ENCODE measurements at regions not wholly inside any gene's neighbourhood (a gene's known extent, or its start where the extent isn't known, plus 50 kb on each side); places are given as distances from the start of the nearest gene placed in this dataset.

- no peak for TF ChIP-seq SMC3 (IDR thresholded peaks at IDR 0.05; ENCODE audit: low read depth, low read length)
- TF ChIP-seq, protein P1, sequence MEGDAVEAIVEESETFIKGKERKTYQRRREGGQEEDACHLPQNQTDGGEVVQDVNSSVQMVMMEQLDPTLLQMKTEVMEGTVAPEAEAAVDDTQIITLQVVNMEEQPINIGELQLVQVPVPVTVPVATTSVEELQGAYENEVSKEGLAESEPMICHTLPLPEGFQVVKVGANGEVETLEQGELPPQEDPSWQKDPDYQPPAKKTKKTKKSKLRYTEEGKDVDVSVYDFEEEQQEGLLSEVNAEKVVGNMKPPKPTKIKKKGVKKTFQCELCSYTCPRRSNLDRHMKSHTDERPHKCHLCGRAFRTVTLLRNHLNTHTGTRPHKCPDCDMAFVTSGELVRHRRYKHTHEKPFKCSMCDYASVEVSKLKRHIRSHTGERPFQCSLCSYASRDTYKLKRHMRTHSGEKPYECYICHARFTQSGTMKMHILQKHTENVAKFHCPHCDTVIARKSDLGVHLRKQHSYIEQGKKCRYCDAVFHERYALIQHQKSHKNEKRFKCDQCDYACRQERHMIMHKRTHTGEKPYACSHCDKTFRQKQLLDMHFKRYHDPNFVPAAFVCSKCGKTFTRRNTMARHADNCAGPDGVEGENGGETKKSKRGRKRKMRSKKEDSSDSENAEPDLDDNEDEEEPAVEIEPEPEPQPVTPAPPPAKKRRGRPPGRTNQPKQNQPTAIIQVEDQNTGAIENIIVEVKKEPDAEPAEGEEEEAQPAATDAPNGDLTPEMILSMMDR (conservative IDR thresholded peaks at IDR 0.05; ENCODE audit: low read depth, low read length) = no peak
- TF ChIP-seq, protein P2, sequence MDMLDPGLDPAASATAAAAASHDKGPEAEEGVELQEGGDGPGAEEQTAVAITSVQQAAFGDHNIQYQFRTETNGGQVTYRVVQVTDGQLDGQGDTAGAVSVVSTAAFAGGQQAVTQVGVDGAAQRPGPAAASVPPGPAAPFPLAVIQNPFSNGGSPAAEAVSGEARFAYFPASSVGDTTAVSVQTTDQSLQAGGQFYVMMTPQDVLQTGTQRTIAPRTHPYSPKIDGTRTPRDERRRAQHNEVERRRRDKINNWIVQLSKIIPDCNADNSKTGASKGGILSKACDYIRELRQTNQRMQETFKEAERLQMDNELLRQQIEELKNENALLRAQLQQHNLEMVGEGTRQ (IDR thresholded peaks at IDR 0.05; ENCODE audit: low read depth, low read length) = no peak
- TF ChIP-seq MXI1 (IDR thresholded peaks at IDR 0.05; ENCODE audit: borderline replicate concordance, low read depth, low read length) = no peak
- TF ChIP-seq POLR2A (IDR thresholded peaks at IDR 0.05; ENCODE audit: low read depth, low read length) = no peak
- TF ChIP-seq RAD21 (IDR thresholded peaks at IDR 0.05; ENCODE audit: low read length) = no peak
- no peak for TF ChIP-seq RCOR1 (IDR thresholded peaks at IDR 0.05; ENCODE audit: insufficient replicate concordance, low read length)
- no peak for TF ChIP-seq MAZ (IDR thresholded peaks at IDR 0.05; ENCODE audit: borderline replicate concordance, low read depth, low read length)
- TF ChIP-seq CHD1 (IDR thresholded peaks at IDR 0.05; ENCODE audit: low read depth, low read length) = no peak
- TF ChIP-seq CEBPB (IDR thresholded peaks at IDR 0.05; ENCODE audit: low read depth, low read length) = no peak
Observed at GRCh38 chr17:33487187-33487879, 194.2 kb upstream of the ASIC2 start.

Measured in IMR-90 (cell line).